Tibial nerve (tissue), 4 donors: ENCODE measurements at regions not wholly inside any gene's neighbourhood (a gene's known extent, or its start where the extent isn't known, plus 50 kb on each side); places are given as distances from the start of the nearest gene placed in this dataset.

ENCODE experiments used
- DNase-seq, 2 donors: peaks; one replicate each; pipeline ENCODE4 v3.0.0-alpha.2; 2019; ENCODE audit warnings: low spot score in 2 of 2
- H3K27ac ChIP-seq, 4 donors: fragments of 200-600 bp; sonication (generic) in 3 of 4; one replicate each; pipeline ENCODE4 v1.5.1; 2017 to 2019; ENCODE audit warnings: mild to moderate bottlenecking in 1 of 4
- H3K27me3 ChIP-seq, 2 donors: fragments of 200-600 bp; sonication (generic) in 1 of 2; one replicate each; pipeline versions ENCODE4 v1.5.1 to v1.6.0; 2017 to 2019
- H3K36me3 ChIP-seq, 3 donors: fragments of 200-600 bp; sonication (generic); one replicate each; pipeline ENCODE4 v1.5.1; 2018 to 2019
- H3K4me1 ChIP-seq, 4 donors: fragments of 200-600 bp; sonication (generic) in 3 of 4; one replicate each; pipeline ENCODE4 v1.5.1; 2017 to 2019
- H3K4me3 ChIP-seq, 4 donors: fragments of 200-600 bp; sonication (generic) in 3 of 4; one replicate each; pipeline ENCODE4 v1.5.1; 2017 to 2019; ENCODE audit warnings: mild to moderate bottlenecking in 1 of 4, moderate library complexity in 1 of 4
- H3K9me3 ChIP-seq, 4 donors: fragments of 200-600 bp; sonication (generic) in 3 of 4; one replicate each; pipeline ENCODE4 v1.5.1; 2017 to 2019
- CTCF ChIP-seq, 5 experiments: fragments of 200-600 bp in 3 of 5; fragments of 450-650 bp in 2 of 5; sonication (generic) in 3 of 5; IDR thresholded peaks; one replicate each; pipeline ENCODE4 v1.5.1; 2016 to 2019; ENCODE audit warnings: antibody characterized with exemption in 5 of 5, mild to moderate bottlenecking in 3 of 5, moderate library complexity in 2 of 5
- EP300 ChIP-seq, 2 donors: sonication (generic); formaldehyde crosslinking; IDR thresholded peaks; one replicate each; pipeline ENCODE4 v1.6.1; 2017; ENCODE audit warnings: antibody characterized with exemption in 2 of 2, mild to moderate bottlenecking in 1 of 2
- POLR2A ChIP-seq, 2 donors: fragments of 450-650 bp; IDR thresholded peaks; one replicate each; pipeline ENCODE4 v1.6.1; 2017; ENCODE audit warnings: antibody characterized with exemption in 2 of 2, mild to moderate bottlenecking in 2 of 2, moderate library complexity in 2 of 2
- WGBS, 2 donors: methylation state at CpG; one replicate each; pipeline ENCODE4 v1.1.5; 2018; 5-methylcytosine and 5-hydroxymethylcytosine counted together

GRCh38 chr19:31821346-31821745 is 472.1 kb upstream of the TSHZ3 start:
- Histone ChIP-seq H3K36me3 (no peaks in the 10 kb centered on the region), H3K4me3 (no peak overlapping the region), H3K4me1 (no peaks in the 10 kb centered on the region), H3K27ac (peak overlapping the region in 2 of 4 donors; percentile 13 to 37), H3K27me3 (no peaks in the 10 kb centered on the region), H3K9me3 (no peaks in the 10 kb centered on the region)
- no peak for DNase-seq
- TF ChIP-seq CTCF (IDR thresholded peaks at IDR 0.05), result no peak
- TF ChIP-seq EP300 (IDR thresholded peaks at IDR 0.05), result no peak
- no peak for TF ChIP-seq POLR2A (IDR thresholded peaks at IDR 0.05)
- WGBS, 2 donors, result 58 to 70% methylated on average over 2 of the region's 2 CpGs

- Histone ChIP-seq H3K27me3 (no peaks in the 10 kb centered on the region), H3K4me3 (no peak overlapping the region), H3K4me1 (no peaks in the 10 kb centered on the region), H3K27ac (no peak overlapping the region), H3K36me3 (no peaks in the 10 kb centered on the region), H3K9me3 (no peaks in the 10 kb centered on the region)
- no peak for DNase-seq
- WGBS, 2 donors, result 78 to 82% methylated on average over 7 of the region's 7 CpGs
- TF ChIP-seq EP300 (IDR thresholded peaks at IDR 0.05) (no peak), CTCF (IDR thresholded peaks at IDR 0.05) (no peak), POLR2A (IDR thresholded peaks at IDR 0.05) (no peak)
Observed at GRCh38 chr19:31825134-31826094, 476.2 kb upstream of the TSHZ3 start.

GRCh38 chr19:31826325-31826724 is 477.1 kb upstream of the TSHZ3 start:
- 86 to 88% methylated on average over 4 of the region's 4 CpGs for WGBS, 2 donors
- TF ChIP-seq CTCF (IDR thresholded peaks at IDR 0.05) (no peak), POLR2A (IDR thresholded peaks at IDR 0.05) (no peak), EP300 (IDR thresholded peaks at IDR 0.05) (no peak)
- H3K4me3 ChIP-seq, result no peak overlapping the region
- H3K4me1 ChIP-seq, result no peaks in the 10 kb centered on the region
- no peaks in the 10 kb centered on the region for H3K9me3 ChIP-seq
- DNase-seq, result no peak
- H3K27ac ChIP-seq, result no peak overlapping the region
- no peaks in the 10 kb centered on the region for H3K27me3 ChIP-seq
- no peaks in the 10 kb centered on the region for H3K36me3 ChIP-seq

- H3K27ac ChIP-seq, result no peak overlapping the region
- no peaks in the 10 kb centered on the region for H3K27me3 ChIP-seq
- no peaks in the 10 kb centered on the region for H3K36me3 ChIP-seq
- H3K4me3 ChIP-seq, result no peak overlapping the region
- no peaks in the 10 kb centered on the region for H3K4me1 ChIP-seq
- TF ChIP-seq POLR2A (IDR thresholded peaks at IDR 0.05) (no peak), CTCF (IDR thresholded peaks at IDR 0.05) (no peak)
- no peak for DNase-seq
- peaks cover 0 to 25% (median 0%) of the 10 kb centered on the region in 4 donors for H3K9me3 ChIP-seq
- WGBS, 2 donors, result 55 to 63% methylated on average over 8 of the region's 8 CpGs
Observed at GRCh38 chr19:31831421-31832175, 482.4 kb upstream of the TSHZ3 start.

- no peaks in the 10 kb centered on the region for H3K27me3 ChIP-seq
- DNase-seq, result no peak
- TF ChIP-seq POLR2A (IDR thresholded peaks at IDR 0.05) (no peak), CTCF (IDR thresholded peaks at IDR 0.05) (no peak), EP300 (IDR thresholded peaks at IDR 0.05) (no peak)
- H3K9me3 ChIP-seq, result peaks cover 0 to 27% (median 0%) of the 10 kb centered on the region in 4 donors
- WGBS, 2 donors, result 70 to 71% methylated on average over 5 of the region's 5 CpGs
- H3K36me3 ChIP-seq, result no peaks in the 10 kb centered on the region
- H3K4me1 ChIP-seq, result no peaks in the 10 kb centered on the region
- H3K27ac ChIP-seq, result no peak overlapping the region
- no peak overlapping the region for H3K4me3 ChIP-seq
Observed at GRCh38 chr19:31832176-31832548, 482.9 kb upstream of the TSHZ3 start.
